ENCODE measurements at regions not wholly inside any gene's neighbourhood (a gene's known extent, or its start where the extent isn't known, plus 50 kb on each side); places are given as distances from the start of the nearest gene placed in this dataset.

DNA sequence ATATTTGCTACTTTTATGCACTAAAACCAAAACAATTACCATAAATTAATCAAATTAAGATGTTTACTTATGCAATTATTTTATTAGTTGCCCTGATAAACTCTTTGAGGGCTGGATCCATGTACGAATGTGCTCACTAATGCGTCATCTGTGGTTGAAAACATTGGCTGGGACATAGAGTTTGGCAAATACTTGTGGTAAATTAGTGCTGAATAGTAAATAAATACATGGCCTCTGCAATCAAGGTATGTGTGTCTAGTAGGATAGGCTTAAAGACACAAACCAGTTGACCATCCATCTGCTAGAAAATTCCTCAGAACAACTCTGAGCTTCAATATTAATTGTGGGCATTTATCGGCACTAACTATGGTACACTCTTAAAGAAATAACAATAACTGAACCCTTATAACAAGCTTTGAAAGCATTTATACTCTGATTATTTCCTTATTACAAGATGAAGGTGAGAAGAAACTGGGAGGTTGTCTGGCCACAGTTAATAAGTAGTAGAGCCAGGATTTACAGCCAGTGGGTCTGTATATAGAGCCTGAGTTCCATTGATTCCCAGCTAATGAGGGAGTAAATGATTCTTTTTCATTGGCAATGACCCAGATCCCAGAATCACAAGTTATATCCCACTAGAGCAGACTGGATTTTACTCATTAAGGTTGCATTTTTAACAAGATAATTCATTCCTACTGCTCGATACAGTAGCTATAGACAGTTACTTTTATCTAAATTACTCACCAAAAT is 169.5 kb upstream of the CNTN6 start:
- DNase-seq: no peak

DNA sequence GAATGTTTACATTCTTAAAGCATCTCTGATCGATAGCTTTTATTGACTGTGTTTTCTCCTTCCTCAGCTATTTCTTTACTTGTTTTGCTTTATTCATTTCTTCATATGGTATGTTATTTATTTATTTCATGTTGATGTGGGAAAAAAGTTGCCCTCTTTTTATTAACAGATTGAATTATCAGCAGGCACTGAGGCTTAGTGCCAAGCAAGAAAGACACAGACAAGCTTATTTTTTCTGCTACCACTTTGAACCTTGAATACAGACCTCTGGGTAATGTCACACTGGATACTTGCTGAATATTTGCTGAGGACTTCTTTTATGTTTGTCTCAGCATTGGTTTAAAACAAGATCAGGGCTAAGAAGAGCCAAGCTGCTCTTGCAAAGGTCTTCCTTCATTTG is 162.0 kb upstream of the CNTN6 start:
- no peak for ATAC-seq
- TF ChIP-seq, protein P1, sequence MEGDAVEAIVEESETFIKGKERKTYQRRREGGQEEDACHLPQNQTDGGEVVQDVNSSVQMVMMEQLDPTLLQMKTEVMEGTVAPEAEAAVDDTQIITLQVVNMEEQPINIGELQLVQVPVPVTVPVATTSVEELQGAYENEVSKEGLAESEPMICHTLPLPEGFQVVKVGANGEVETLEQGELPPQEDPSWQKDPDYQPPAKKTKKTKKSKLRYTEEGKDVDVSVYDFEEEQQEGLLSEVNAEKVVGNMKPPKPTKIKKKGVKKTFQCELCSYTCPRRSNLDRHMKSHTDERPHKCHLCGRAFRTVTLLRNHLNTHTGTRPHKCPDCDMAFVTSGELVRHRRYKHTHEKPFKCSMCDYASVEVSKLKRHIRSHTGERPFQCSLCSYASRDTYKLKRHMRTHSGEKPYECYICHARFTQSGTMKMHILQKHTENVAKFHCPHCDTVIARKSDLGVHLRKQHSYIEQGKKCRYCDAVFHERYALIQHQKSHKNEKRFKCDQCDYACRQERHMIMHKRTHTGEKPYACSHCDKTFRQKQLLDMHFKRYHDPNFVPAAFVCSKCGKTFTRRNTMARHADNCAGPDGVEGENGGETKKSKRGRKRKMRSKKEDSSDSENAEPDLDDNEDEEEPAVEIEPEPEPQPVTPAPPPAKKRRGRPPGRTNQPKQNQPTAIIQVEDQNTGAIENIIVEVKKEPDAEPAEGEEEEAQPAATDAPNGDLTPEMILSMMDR (IDR thresholded peaks at IDR 0.05): no peak

More for the DNA sequence above, 169.5 kb upstream of the CNTN6 start:
- H3K4me1 ChIP-seq (ENCODE audit: low read depth): no peaks in the 10 kb centered on the region
- TF ChIP-seq, protein P1 (IDR thresholded peaks at IDR 0.05): no peak
- intact Hi-C loops (cut with DNase I, micrococcal nuclease): no loop called here
- no peaks in the 10 kb centered on the region for H3K36me3 ChIP-seq (ENCODE audit: low read depth)
- ATAC-seq: no peak
- H3K9me3 ChIP-seq: no peaks in the 10 kb centered on the region
- no peak overlapping the region for H3K4me3 ChIP-seq

DNA sequence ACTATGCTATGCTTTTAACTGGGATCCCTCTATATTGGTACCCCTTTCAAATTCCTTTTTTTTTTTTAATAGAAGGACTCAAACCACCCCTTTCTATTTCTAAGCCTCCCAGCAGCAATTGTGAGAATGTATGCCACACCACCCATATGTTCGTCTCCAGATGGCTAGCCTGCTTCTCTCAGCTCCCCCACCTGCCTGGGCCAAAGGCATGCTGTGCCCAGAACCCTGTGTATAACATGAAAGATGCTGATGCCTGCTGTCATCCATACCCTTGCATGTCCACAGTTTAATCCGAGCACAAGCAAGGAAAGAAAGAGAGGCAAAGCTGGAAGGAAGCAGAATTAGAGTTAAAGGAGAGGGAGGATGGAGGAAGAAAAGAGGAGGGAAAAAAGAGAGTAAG is 159.5 kb upstream of the CNTN6 start:
- H3K9me3 ChIP-seq: no peaks in the 10 kb centered on the region
- DNase-seq (no peak), ATAC-seq (no peak)
- H3K4me3 ChIP-seq: no peak overlapping the region
- intact Hi-C loops (cut with DNase I, micrococcal nuclease): no loop called here
- H3K4me1 ChIP-seq (ENCODE audit: low read depth): no peaks in the 10 kb centered on the region
- TF ChIP-seq, protein P1 (IDR thresholded peaks at IDR 0.05): no peak
- no peaks in the 10 kb centered on the region for H3K36me3 ChIP-seq (ENCODE audit: low read depth)

More for the DNA sequence above, 162.0 kb upstream of the CNTN6 start:
- H3K36me3 ChIP-seq (ENCODE audit: low read depth): no peaks in the 10 kb centered on the region
- no peak overlapping the region for H3K4me3 ChIP-seq
- no peaks in the 10 kb centered on the region for H3K4me1 ChIP-seq (ENCODE audit: low read depth)
- intact Hi-C loops (cut with DNase I, micrococcal nuclease): no loop called here
- no peak for DNase-seq
- no peaks in the 10 kb centered on the region for H3K9me3 ChIP-seq

DNA sequence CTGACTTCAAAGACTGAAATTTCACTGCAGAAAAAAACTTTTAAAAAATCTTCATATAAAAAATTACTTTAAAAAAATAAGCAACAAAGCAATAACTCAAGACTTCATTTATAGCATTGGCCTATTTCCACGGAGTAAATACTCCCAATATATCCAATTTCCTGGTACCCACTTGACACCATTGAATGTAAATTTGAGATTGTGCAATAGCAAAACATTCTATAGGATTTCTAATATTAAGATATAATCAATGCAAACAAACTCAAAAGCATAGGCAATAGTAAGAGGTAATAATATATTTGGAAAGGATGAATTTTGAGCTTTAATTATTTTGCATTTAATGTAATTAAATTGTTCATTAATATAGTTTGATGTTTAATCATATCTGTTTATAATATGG is 148.0 kb upstream of the CNTN6 start:
- Histone ChIP-seq H3K4me3 (no peak overlapping the region), H3K36me3 (ENCODE audit: low read depth) (no peaks in the 10 kb centered on the region), H3K4me1 (ENCODE audit: low read depth) (no peaks in the 10 kb centered on the region), H3K9me3 (peaks cover under 1% of the 10 kb centered on the region)
- ATAC-seq (no peak), DNase-seq (no peak)
- intact Hi-C loops (cut with DNase I, micrococcal nuclease): no loop called here
- TF ChIP-seq, protein P1 (IDR thresholded peaks at IDR 0.05): no peak

DNA sequence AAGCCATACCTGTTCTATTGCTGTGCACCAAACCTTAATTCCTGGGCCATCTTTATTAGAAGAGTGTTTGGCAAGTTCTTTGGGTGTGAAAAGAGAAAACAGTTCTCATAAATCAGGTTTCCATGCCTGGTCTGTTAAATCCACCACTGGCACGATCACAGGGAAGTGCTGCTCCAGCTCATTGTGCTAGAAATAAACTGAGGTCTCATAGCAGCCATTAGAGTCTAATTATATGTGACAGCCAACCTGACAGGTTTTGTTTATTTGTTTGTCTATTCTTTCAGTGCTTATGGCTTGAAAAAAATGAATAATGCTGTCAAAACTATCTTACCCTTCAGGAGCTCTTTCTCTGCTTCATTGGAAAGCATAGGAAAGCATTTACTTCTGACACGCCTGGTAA is 147.1 kb upstream of the CNTN6 start:
- intact Hi-C loops (cut with DNase I, micrococcal nuclease): no loop called here
- DNase-seq: no peak
- Histone ChIP-seq H3K4me1 (ENCODE audit: low read depth) (no peaks in the 10 kb centered on the region), H3K36me3 (ENCODE audit: low read depth) (no peaks in the 10 kb centered on the region), H3K4me3 (no peak overlapping the region), H3K9me3 (no peaks in the 10 kb centered on the region)
- ATAC-seq: no peak
- TF ChIP-seq, protein P1 (IDR thresholded peaks at IDR 0.05): no peak

Data from mucosa of descending colon (tissue), 3 donors.